ENCODE measurements at regions not wholly inside any gene's neighbourhood (a gene's known extent, or its start where the extent isn't known, plus 50 kb on each side); places are given as distances from the start of the nearest gene placed in this dataset.
"Not testable (repeated sequence)": the region's sequence is repeated elsewhere in the genome, so short reads cannot be mapped to it uniquely, and the experiment has no call there.

DNA sequence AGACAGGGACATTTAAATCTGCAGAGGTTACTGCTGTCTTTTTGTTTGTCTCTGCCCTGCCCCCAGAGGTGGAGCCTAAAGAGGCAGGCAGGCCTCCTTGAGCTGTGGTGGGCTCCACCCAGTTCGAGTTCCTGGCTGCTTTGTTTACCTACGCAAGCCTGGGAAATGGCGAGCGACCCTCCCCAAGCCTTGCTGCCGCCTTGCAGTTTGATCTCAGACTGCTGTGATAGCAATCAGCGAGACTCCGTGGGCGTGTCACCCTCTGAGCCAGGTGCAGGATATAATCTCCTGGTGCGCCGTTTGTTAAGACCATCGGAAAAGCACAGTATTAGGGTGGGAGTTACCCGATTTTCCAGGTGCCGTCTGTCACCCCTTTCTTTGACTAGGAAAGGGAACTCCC is 93.3 kb downstream of the ANKRD30BL start:
- not testable (repeated sequence) for H3K27ac ChIP-seq, H3K36me3 ChIP-seq, H3K27me3 ChIP-seq, H3K9me3 ChIP-seq, H3K4me1 ChIP-seq, H3K4me3 ChIP-seq, DNase-seq

DNA sequence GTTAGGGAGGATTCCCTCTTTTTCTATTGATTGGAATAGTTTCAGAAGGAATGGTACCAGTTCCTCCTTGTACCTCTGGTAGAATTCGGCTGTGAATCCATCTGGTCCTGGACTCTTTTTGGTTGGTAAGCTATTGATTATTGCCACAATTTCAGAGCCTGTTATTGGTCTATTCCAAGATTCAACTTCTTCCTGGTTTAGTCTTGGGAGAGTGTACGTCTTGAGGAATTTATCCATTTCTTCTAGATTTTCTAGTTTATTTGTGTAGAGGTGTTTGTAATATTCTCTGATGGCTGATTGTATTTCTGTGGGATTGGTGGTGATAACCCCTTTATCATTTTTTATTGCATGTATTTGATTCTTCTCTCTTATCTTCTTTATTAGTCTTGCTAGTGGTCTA is 96.4 kb downstream of the ANKRD30BL start:
- H3K4me1 ChIP-seq, H3K27me3 ChIP-seq, H3K9me3 ChIP-seq, H3K27ac ChIP-seq, H3K36me3 ChIP-seq, DNase-seq, H3K4me3 ChIP-seq: not testable (repeated sequence)

DNA sequence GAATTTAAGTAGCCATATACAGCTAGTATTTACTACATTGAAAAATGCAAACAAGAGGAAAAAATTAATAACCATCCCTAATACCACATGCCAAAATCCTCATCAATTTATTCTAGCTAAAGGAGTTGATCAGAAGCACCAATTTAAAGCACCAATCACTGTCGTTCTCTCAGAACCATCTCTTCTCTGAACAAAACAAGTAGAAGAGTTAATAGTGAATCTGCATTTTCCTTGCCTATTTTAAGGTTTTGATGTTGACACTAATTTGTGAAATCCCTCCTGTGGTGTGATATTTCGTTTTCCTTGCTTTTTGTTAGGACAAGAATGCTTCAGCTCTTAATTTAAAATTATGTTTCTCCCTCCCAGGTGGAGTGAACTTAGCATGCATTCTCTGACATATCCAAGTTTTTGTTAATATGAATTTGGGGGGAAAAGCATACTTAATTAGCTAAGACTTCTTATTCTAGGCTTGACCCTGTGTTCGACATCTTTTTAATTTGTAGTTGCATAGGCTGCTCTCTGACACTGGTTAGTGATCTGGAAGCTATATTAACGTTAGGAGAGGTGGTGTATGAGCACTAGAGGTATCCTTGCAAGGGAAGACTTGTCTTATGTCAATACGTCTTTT is 122.0 kb downstream of the ANKRD30BL start:
- not testable (repeated sequence) for DNase-seq, H3K27me3 ChIP-seq, H3K36me3 ChIP-seq, H3K27ac ChIP-seq, H3K9me3 ChIP-seq, H3K4me3 ChIP-seq
- peaks cover 0 to 12% (median 0%) of the 10 kb centered on the region in 4 donors for H3K4me1 ChIP-seq

DNA sequence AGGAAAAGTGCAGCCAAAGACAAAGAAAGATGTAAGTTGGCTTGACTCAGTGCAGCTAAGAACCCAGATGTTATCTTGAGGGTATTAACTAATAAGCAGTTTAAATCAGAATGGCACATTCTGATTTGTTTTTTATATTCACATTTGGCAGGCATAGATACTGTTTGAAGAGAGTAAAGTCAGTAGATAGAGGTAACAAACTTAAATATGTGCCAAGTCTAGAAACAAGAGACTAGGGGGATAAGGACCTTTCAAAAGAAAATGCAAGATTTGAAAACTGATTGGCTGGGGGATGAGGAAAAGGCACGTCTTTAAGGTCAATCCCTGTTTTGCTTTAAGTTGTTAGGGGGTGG is 122.9 kb downstream of the ANKRD30BL start:
- peaks cover 0 to 12% (median 0%) of the 10 kb centered on the region in 4 donors for H3K4me1 ChIP-seq
- peak overlapping the region in 1 of 4 donors; percentile 49 for H3K4me3 ChIP-seq
- not testable (repeated sequence) for H3K9me3 ChIP-seq, H3K27me3 ChIP-seq, H3K36me3 ChIP-seq, DNase-seq
- H3K27ac ChIP-seq: peak overlapping the region in 1 of 4 donors; percentile 15

DNA sequence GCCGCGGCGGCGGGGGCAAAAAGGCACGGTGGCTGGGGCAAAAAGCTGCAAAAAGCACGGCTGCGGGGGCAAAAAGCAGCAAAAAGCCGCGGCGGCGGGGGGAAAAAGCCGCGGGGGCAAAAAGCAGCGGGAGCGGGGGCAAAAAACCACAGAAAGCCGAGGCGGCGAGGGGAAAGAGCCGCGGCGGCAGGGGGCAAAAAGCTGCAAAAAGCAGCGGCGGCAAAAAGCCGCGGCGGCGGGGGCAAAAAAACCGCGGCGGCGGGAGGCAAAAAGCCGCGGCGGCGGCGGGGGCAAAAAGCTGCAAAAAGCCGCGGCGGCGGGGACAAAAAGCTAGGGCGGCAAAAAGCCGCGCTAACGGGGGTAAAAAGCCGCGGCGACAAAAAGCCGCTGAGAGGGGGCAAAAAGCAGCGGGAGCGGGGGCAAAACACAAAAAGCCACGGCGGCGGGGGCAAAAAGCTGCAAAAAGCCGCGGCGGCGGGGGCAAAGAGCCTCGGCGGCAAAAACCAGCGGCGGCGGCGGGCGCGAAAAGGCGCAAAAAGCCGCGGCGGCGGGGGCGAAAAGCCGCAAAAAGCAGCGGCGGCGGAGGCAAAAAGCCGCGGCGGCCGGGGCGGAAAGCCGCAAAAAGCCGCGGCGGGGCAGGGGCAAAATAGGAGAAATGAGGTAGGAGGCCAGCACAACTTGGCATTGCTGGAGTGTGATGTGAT is 123.4 kb downstream of the ANKRD30BL start:
- Histone ChIP-seq H3K27ac (peak overlapping the region in 1 of 4 donors; percentile 15), H3K36me3 (no peaks in the 10 kb centered on the region), H3K27me3 (peaks cover 0 to 8% of the 10 kb centered on the region in 2 donors), H3K4me3 (peak overlapping the region in 3 of 4 donors; percentile 30 to 49 (median 38)), H3K9me3 (no peaks in the 10 kb centered on the region), H3K4me1 (peaks cover 0 to 12% (median 0%) of the 10 kb centered on the region in 4 donors)
- peak in 1 of 3 donors; percentile 37 for DNase-seq
- TF ChIP-seq, protein P1, sequence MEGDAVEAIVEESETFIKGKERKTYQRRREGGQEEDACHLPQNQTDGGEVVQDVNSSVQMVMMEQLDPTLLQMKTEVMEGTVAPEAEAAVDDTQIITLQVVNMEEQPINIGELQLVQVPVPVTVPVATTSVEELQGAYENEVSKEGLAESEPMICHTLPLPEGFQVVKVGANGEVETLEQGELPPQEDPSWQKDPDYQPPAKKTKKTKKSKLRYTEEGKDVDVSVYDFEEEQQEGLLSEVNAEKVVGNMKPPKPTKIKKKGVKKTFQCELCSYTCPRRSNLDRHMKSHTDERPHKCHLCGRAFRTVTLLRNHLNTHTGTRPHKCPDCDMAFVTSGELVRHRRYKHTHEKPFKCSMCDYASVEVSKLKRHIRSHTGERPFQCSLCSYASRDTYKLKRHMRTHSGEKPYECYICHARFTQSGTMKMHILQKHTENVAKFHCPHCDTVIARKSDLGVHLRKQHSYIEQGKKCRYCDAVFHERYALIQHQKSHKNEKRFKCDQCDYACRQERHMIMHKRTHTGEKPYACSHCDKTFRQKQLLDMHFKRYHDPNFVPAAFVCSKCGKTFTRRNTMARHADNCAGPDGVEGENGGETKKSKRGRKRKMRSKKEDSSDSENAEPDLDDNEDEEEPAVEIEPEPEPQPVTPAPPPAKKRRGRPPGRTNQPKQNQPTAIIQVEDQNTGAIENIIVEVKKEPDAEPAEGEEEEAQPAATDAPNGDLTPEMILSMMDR (IDR thresholded peaks at IDR 0.05): no peak
- no peak for TF ChIP-seq POLR2A (IDR thresholded peaks at IDR 0.05)

DNA sequence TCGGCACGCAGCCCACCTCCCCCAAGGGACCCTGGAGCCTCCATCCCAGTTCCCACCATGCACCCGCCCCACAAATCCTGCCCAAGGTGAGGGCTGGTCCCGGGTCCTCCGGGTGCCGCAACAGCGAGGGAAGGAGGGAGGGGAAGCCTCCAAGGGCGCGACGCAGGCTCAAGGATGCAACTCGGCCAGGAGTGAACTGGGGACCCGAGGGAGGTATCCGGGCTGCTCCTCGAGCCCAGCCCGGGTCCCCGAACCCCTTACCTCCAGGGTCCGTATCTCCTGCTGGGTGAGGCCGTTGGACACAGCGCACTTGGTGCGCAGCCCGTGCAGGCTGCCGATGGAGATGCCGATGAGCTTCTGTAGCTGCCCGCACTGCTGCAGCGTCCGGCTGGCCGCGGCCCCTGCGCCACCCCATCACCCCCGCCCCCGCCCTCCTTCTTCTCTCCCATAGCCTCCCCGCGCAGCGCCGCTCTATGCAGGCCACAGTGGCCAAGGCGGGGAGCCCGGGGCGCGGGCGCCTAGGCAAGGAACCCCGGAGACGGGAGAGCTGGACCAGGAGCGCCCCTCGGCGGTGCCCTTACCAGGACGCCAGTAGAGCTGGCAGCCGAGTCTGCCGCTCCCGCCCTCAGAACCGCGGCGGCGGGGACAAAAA is 124.1 kb downstream of the ANKRD30BL start:
- Histone ChIP-seq H3K27ac (peak overlapping the region in 1 of 4 donors; percentile 15), H3K4me3 (peak overlapping the region in 3 of 4 donors; percentile 30 to 49 (median 38)), H3K36me3 (no peaks in the 10 kb centered on the region), H3K9me3 (no peaks in the 10 kb centered on the region), H3K27me3 (peaks cover 0 to 8% of the 10 kb centered on the region in 2 donors), H3K4me1 (peaks cover 0 to 12% (median 0%) of the 10 kb centered on the region in 4 donors)
- peak in 1 of 3 donors; percentile 46 for DNase-seq
- TF ChIP-seq, protein P1 (IDR thresholded peaks at IDR 0.05): no peak
- TF ChIP-seq POLR2A (IDR thresholded peaks at IDR 0.05): no peak

DNA sequence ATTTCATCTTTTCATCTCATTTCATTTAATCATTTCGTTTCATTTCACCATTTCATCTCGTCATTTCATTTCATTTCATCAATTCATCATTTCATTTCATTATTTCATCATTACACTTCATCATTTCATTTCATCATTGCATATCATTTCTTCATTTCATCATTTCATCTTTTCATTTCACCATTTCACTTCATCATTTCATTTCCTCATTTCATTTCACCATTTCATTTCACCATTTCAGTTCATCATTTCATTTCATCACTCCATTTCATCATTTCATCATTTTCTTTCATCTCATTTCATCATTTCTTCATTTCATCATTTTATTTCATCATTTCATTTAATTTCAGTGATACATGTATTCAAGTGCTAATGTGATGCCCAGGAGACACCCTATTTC is 127.1 kb downstream of the ANKRD30BL start:
- Histone ChIP-seq H3K36me3 (no peaks in the 10 kb centered on the region), H3K4me1 (peaks cover 0 to 12% (median 0%) of the 10 kb centered on the region in 4 donors), H3K27ac (no peak overlapping the region), H3K9me3 (no peaks in the 10 kb centered on the region), H3K4me3 (no peak overlapping the region), H3K27me3 (peaks cover 0 to 8% of the 10 kb centered on the region in 2 donors)
- TF ChIP-seq POLR2A (IDR thresholded peaks at IDR 0.05): no peak
- TF ChIP-seq, protein P1 (IDR thresholded peaks at IDR 0.05): no peak
- no peak for DNase-seq
